Pancreas (tissue), 10 donors: ENCODE measurements at regions not wholly inside any gene's neighbourhood (a gene's known extent, or its start where the extent isn't known, plus 50 kb on each side); places are given as distances from the start of the nearest gene placed in this dataset.
"Not testable (repeated sequence)": the region's sequence is repeated elsewhere in the genome, so short reads cannot be mapped to it uniquely, and the experiment has no call there.

Experiments used
- ATAC-seq, 4 donors: fragments of 200-7000 bp; cut with Tn5 transposase; one replicate each; pipeline versions ENCODE4 v1.8.0 to v1.9.1; 2020; ENCODE audit warnings: mild to moderate bottlenecking in 4 of 4, moderate library complexity in 4 of 4
- DNase-seq, 6 donors: peaks; one replicate each; pipeline ENCODE4 v3.0.0-alpha.2; 2020
- FAIRE-seq: peaks from 2 replicates; lab custom pipeline; 2012; peaks lifted over from hg19 to GRCh38; lab: Jason Lieb, UNC
- H3K27ac ChIP-seq, 4 donors: fragments of 200-600 bp; sonication (generic); 1 replicate in 3 of 4; 2 replicates in 1 of 4; pipeline versions ENCODE4 v1.5.0 to v1.8.0; 2020
- H3K27me3 ChIP-seq, 4 donors: fragments of 200-600 bp; one replicate each; pipeline ENCODE4 v1.8.0; 2021
- H3K36me3 ChIP-seq, 3 donors: fragments of 200-600 bp; sonication (generic) in 1 of 3; one replicate each; pipeline versions ENCODE4 v1.5.0 to v1.8.0; 2020 to 2021
- H3K4me1 ChIP-seq, 3 donors: fragments of 200-600 bp; one replicate each; pipeline ENCODE4 v1.8.0; 2021
- H3K4me3 ChIP-seq, 4 donors: fragments of 200-600 bp; sonication (generic) in 2 of 4; one replicate each; pipeline versions ENCODE4 v1.5.0 to v1.8.0; 2020 to 2021
- H3K9me3 ChIP-seq, 4 donors: fragments of 200-600 bp; one replicate each; pipeline ENCODE4 v1.8.0; 2021
- WGBS, 2 donors: extraction: QIAGEN DNeasy Blood & Tissue Kit; methylation state at CpG; one replicate each; pipeline ENCODE4 v1.1.7; 2013; 5-methylcytosine and 5-hydroxymethylcytosine counted together
- intact Hi-C, 3 donors: fragments of 100-400 bp; cut with DNase I; formaldehyde crosslinking; loops; one replicate each; pipeline versions ENCODE4 v1.11.1 to v1.14.2; 2022
- TF ChIP-seq, protein P1 (sequence below), 4 donors: fragments of 200-600 bp; sonication (generic) in 3 of 4; IDR thresholded peaks; one replicate each; pipeline versions ENCODE4 v1.5.0 to v1.8.0; 2021; ENCODE audit warnings: antibody characterized with exemption in 4 of 4
- donor health status: healthy with polysubstance abuse.
- donor health status: DM: no; HTN: no; CAD: no; lungs with moderate emphysema.
- donor health status: DM: no; HTN: no; CAD: no.
- donor health status: control.
- donor health status: control.
- donor health status: Bipolar disorder and iron deficiency.
- donor health status: DM: yes; HTN: yes; CAD: no.
- donor health status: DM: no; HTN: no; CAD: no.
- donor health status: DM: no; HTN: no; CAD: no.
- donor health status: DM: yes; HTN: yes; CAD: no.

DNA sequence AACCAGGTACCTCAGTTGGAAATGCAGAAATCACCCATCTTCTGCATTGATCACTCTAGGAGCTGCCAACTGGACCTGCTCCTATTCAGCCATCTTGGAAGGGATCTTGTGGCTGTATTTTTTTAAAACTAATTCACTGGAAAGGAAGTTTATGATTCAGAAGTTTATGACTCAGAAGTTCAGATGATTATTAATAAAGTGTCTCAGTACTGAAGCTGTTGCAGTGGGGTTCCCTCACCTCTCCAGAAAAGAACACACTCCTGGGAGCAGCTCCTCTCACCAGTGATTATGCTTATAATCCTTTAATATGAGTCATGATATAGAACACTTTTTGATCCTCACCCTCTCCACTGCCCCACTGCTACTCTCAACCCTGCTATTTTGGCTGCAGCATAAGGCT, 291.2 kb upstream of the HS3ST5 start:
- no peaks in the 10 kb centered on the region for H3K36me3 ChIP-seq
- H3K27ac ChIP-seq = no peak overlapping the region
- no peaks in the 10 kb centered on the region for H3K9me3 ChIP-seq
- H3K4me1 ChIP-seq = no peaks in the 10 kb centered on the region
- no peak overlapping the region for H3K4me3 ChIP-seq
- no peak for FAIRE-seq
- TF ChIP-seq, protein P1, sequence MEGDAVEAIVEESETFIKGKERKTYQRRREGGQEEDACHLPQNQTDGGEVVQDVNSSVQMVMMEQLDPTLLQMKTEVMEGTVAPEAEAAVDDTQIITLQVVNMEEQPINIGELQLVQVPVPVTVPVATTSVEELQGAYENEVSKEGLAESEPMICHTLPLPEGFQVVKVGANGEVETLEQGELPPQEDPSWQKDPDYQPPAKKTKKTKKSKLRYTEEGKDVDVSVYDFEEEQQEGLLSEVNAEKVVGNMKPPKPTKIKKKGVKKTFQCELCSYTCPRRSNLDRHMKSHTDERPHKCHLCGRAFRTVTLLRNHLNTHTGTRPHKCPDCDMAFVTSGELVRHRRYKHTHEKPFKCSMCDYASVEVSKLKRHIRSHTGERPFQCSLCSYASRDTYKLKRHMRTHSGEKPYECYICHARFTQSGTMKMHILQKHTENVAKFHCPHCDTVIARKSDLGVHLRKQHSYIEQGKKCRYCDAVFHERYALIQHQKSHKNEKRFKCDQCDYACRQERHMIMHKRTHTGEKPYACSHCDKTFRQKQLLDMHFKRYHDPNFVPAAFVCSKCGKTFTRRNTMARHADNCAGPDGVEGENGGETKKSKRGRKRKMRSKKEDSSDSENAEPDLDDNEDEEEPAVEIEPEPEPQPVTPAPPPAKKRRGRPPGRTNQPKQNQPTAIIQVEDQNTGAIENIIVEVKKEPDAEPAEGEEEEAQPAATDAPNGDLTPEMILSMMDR (IDR thresholded peaks at IDR 0.05) = no peak
- H3K27me3 ChIP-seq = no peaks in the 10 kb centered on the region
- DNase-seq = no peak
- no peak for ATAC-seq
- intact Hi-C loops = no loop called here

DNA sequence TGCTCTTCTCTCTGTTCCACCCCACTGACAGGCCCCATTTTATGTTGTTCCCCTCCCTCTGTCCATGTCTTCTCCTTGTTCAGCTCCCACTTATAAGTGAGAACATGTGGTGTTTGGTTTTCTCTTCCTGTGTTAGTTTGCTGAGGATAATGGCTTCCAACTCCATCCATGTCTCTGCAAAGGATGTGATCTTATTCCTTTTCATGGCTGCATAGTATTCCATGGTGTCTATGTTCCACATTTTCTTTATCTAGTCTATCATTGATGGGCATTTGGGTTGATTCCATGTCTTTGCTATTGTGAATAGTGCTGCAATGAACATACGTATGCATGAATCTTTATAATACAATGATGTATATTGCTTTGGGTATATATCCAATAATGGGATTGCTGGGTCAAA, 283.4 kb upstream of the HS3ST5 start:
- FAIRE-seq, DNase-seq, H3K4me1 ChIP-seq, H3K9me3 ChIP-seq, H3K27me3 ChIP-seq, H3K36me3 ChIP-seq, H3K27ac ChIP-seq, ATAC-seq, H3K4me3 ChIP-seq, intact Hi-C loops: not testable (repeated sequence)
- 78 to 87% methylated on average over 1 of the region's 1 CpG for WGBS, 2 donors

DNA sequence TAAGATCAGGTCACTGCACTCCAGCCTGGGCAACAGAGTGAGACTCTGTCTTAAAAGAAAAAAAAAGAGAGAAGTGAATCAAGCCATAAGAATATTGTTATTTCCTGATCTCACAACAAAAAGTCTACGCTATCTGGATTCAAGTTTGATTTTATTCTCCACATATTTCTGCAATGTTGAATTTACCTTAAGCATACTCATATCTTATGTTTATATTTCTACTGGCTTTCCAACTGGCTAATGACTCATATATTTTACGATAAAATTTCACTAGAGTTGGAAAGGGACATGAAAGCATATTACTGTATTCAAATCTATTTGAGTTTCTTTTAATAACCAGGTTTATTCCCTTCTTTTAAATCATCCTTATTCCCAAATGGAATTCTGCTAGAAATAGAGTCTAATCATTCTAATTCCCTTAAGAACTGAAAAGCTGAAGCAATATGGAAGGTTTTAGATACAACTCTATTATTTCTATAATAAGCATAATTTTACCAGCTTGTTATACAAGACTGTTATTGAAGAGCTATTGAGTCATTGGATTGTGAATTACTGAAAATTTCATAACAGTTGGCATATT, 276.9 kb upstream of the HS3ST5 start:
- intact Hi-C loops = no loop called here
- Histone ChIP-seq H3K36me3 (no peaks in the 10 kb centered on the region), H3K9me3 (no peaks in the 10 kb centered on the region), H3K27ac (no peak overlapping the region), H3K4me3 (no peak overlapping the region), H3K27me3 (no peaks in the 10 kb centered on the region), H3K4me1 (no peaks in the 10 kb centered on the region)
- DNase-seq (no peak), FAIRE-seq (no peak), ATAC-seq (no peak)
- TF ChIP-seq, protein P1 (IDR thresholded peaks at IDR 0.05) = no peak
- 71 to 87% methylated on average over 2 of the region's 2 CpGs for WGBS, 2 donors

DNA sequence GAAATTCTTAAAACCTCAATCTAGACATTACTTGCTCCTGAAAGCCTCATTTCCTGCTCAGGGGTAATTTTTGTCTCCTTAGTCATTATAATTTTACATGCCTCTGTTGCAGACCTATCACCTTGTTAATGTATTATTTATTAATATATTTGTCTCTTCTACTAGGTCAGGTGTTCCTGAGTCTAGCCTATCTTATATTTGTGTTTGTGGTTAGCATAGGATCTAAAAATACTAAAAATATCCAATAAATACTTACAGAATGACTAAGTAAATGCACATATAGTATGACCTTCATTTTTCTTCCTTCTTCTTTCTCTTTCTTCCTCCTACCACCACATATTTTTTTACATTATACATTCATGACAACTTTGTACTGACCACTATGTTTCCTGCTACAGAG, 268.9 kb upstream of the HS3ST5 start:
- H3K4me1 ChIP-seq = no peaks in the 10 kb centered on the region
- FAIRE-seq (no peak), DNase-seq (no peak), ATAC-seq (no peak)
- no peak overlapping the region for H3K27ac ChIP-seq
- intact Hi-C loops = no loop called here
- TF ChIP-seq, protein P1 (IDR thresholded peaks at IDR 0.05) = no peak
- no peak overlapping the region for H3K4me3 ChIP-seq
- no peaks in the 10 kb centered on the region for H3K36me3 ChIP-seq
- no peaks in the 10 kb centered on the region for H3K9me3 ChIP-seq
- H3K27me3 ChIP-seq = no peaks in the 10 kb centered on the region

DNA sequence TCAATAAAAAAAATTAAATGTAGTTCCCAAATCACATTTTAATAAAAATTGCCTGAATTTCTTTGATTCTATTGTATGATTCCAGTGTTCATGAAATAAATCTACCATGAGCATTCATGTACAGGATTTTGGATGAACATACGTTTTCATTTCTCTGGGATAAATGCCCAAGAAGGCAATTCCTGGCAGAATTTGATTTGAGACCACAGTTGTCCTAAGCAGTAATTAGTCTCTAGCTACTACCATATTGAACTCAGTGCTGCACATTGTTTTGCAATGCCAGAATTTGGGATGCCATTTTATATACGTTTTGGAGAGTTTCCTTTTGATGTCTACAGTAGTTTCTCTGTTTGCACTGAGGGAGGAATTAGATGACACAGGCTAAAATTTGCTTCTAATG, 265.3 kb upstream of the HS3ST5 start:
- H3K27ac ChIP-seq = no peak overlapping the region
- TF ChIP-seq, protein P1 (IDR thresholded peaks at IDR 0.05) = no peak
- no peak for ATAC-seq
- H3K4me1 ChIP-seq = no peaks in the 10 kb centered on the region
- 54 to 70% methylated on average over 2 of the region's 2 CpGs for whole genome bisulfite sequencing, 2 donors
- no peak overlapping the region for H3K4me3 ChIP-seq
- H3K9me3 ChIP-seq = no peaks in the 10 kb centered on the region
- H3K27me3 ChIP-seq = no peaks in the 10 kb centered on the region
- no peak for DNase-seq
- FAIRE-seq = no peak
- H3K36me3 ChIP-seq = no peaks in the 10 kb centered on the region
- intact Hi-C loops = no loop called here
